GM13977 (cell line): ENCODE measurements at regions not wholly inside any gene's neighbourhood (a gene's known extent, or its start where the extent isn't known, plus 50 kb on each side); places are given as distances from the start of the nearest gene placed in this dataset.

ENCODE experiments used
- DNase-seq: peaks from one replicate; pipeline ENCODE4 v3.0.0; 2012; ENCODE audit warnings: low spot score
- CTCF ChIP-seq: IDR thresholded peaks from 2 replicates; pipeline ENCODE4 v1.5.1; 2012; ENCODE audit warnings: mild to moderate bottlenecking, control low read depth; ENCODE audit not compliant: insufficient read depth; ENCODE audit errors: extremely low read depth, missing control alignments
- in situ Hi-C: fragments of 300-500 bp; cut with MboI; formaldehyde crosslinking; loops from one replicate; pipeline ENCODE4 v1.12.0; 2022; ENCODE audit warnings: low sequenced_read_pairs, low pct_unique_long_range_greater_than_20kb, mixed read lengths, inconsistent platforms; ENCODE audit not compliant: unreplicated experiment

- DNase-seq: no peak
- no peak for TF ChIP-seq CTCF
- in situ Hi-C loops: no loop called here
Measured at GRCh38 chr6:105986998-105987397, 99.1 kb upstream of the PRDM1 start.

GRCh38 chr6:105985816-105986632, 100.1 kb upstream of the PRDM1 start:
- DNase-seq: no peak
- TF ChIP-seq CTCF: no peak
- in situ Hi-C loops: no loop called here

- no peak for TF ChIP-seq CTCF
- in situ Hi-C loops: no loop called here
- DNase-seq: no peak
Measured at GRCh38 chr6:105985098-105985815, 100.9 kb upstream of the PRDM1 start.

GRCh38 chr6:105983763-105984162, 102.4 kb upstream of the PRDM1 start:
- in situ Hi-C loops: no loop called here
- no peak for DNase-seq
- no peak for TF ChIP-seq CTCF

GRCh38 chr6:105982761-105983540, 103.2 kb upstream of the PRDM1 start:
- in situ Hi-C loops: no loop called here
- TF ChIP-seq CTCF: no peak
- DNase-seq: no peak

- in situ Hi-C loops: no loop called here
- no peak for TF ChIP-seq CTCF
- no peak for DNase-seq
Measured at GRCh38 chr6:105981888-105982358, 104.2 kb upstream of the PRDM1 start.
